Fibroblast of villous mesenchyme (primary cell): ENCODE measurements at regions not wholly inside any gene's neighbourhood (a gene's known extent, or its start where the extent isn't known, plus 50 kb on each side); places are given as distances from the start of the nearest gene placed in this dataset.
"Not testable (repeated sequence)": the region's sequence is repeated elsewhere in the genome, so short reads cannot be mapped to it uniquely, and the experiment has no call there.

Source experiments
- DNase-seq: peaks from one replicate; pipeline ENCODE4 v3.0.0-alpha.2; 2010; ENCODE audit warnings: low read depth
- H3K4me3 ChIP-seq: 2 replicates; pipeline ENCODE4 v1.5.1; 2011; ENCODE audit warnings: low read depth, mild to moderate bottlenecking, low read length
- TF ChIP-seq, protein P1 (sequence below): IDR thresholded peaks from 2 replicates; pipeline ENCODE4 v1.5.1; 2012; ENCODE audit warnings: low read depth, mild to moderate bottlenecking, low read length; ENCODE audit not compliant: insufficient read depth

DNA sequence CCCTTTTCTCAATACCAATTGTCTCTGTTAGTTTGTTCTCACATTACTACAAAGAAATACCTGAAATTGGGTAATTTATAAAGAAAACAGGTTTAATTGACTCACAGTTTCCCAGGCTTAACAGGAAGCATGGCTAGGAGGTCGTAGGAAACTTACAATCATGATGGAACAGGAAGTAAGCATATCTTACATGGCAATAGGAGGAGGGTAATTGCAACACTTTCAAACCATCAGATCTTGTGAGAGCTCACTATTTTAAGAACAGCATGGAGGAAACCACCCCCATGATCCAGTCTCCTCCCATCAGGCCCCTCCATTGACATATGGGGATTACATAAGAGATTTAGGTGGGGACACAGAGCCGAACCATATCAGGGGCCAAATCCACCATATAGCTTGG is 1210.1 kb upstream of the SPRY2 start:
- H3K4me3 ChIP-seq, result no peak overlapping the region
- TF ChIP-seq, protein P1, sequence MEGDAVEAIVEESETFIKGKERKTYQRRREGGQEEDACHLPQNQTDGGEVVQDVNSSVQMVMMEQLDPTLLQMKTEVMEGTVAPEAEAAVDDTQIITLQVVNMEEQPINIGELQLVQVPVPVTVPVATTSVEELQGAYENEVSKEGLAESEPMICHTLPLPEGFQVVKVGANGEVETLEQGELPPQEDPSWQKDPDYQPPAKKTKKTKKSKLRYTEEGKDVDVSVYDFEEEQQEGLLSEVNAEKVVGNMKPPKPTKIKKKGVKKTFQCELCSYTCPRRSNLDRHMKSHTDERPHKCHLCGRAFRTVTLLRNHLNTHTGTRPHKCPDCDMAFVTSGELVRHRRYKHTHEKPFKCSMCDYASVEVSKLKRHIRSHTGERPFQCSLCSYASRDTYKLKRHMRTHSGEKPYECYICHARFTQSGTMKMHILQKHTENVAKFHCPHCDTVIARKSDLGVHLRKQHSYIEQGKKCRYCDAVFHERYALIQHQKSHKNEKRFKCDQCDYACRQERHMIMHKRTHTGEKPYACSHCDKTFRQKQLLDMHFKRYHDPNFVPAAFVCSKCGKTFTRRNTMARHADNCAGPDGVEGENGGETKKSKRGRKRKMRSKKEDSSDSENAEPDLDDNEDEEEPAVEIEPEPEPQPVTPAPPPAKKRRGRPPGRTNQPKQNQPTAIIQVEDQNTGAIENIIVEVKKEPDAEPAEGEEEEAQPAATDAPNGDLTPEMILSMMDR, result no peak
- DNase-seq, result no peak

DNA sequence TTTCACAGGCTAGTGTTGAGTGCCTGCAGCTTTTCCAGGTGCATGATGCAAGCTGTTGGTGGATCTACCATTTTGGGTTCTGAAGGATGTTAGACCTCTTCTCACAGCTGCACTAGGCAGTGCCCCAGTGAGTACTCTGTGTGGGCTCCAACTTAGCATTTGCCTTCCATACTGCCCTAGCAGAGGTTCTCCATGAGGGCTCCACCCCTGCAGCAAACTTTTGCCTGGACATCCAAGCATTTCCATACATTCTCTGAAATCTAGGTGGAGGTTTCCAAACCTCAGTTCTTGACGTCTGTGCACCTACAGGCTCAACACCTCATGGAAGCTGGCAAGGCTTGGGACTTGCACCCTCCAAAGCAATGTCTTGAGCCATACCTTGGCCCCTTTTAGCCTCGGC is 1205.4 kb upstream of the SPRY2 start:
- DNase-seq, H3K4me3 ChIP-seq: not testable (repeated sequence)

DNA sequence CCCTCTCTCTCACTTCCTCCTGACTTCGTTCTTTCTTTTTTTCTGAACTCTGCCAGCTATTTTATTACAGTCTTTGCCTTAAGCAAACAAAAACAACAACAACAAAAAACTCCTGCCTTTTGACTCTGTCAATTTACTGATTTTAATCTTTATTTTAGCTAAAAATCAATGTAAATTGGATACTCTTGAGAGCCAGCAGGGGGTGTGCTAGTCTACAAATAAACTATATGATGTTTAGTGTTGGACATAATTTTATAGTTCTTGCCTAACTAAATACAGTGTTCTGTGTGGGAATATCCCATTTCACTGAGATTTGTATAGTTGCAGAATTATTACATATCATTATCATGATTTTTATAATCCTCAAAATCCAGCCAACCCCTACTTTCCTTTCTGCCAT is 1199.9 kb upstream of the SPRY2 start:
- no peak overlapping the region for H3K4me3 ChIP-seq
- no peak for DNase-seq
- TF ChIP-seq, protein P1, result no peak

DNA sequence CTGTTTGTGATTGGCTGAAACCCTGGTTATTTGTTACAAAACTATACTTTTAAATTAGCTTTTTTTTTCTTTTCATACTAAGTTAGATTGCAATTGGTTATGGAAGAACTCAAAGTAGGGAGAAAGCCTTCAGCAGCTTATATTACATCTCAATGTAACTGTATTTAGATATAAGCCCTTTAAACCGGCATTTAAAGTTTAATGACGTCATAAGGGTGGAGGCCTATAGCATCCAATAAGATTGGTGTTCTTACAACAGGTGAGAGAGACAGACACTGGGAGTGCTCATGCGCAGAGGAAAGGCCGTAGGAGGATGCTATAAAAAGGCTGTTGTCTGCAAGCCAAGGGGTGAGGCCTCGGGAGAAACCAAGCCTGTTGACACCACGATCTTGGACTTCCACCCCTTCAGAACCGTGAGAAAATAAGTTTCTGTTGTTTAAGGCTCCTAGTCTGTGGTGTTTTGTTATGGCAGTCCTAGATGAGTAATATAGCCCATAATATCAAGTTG is 1198.8 kb upstream of the SPRY2 start:
- no peak for DNase-seq
- TF ChIP-seq, protein P1, result no peak
- H3K4me3 ChIP-seq, result no peak overlapping the region

DNA sequence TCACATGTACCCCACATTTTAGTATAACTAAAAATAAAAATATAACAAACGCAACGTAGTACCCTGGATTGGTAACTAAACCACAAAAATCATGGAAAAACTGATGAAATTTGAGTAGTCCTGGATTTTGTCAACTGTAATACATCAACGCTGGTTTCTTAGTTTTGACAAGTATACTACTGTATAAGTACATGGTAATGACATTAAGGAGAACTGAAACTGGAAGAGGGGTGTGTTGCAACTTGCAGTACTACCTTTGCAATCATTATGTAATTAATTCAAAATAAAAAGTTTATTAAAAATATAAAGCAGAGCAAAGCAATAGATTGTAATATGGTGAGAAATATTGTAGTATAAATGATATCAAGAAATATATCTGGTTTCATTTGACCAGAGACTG is 1158.0 kb upstream of the SPRY2 start:
- H3K4me3 ChIP-seq, result no peak overlapping the region
- no peak for DNase-seq
- TF ChIP-seq, protein P1, result no peak

DNA sequence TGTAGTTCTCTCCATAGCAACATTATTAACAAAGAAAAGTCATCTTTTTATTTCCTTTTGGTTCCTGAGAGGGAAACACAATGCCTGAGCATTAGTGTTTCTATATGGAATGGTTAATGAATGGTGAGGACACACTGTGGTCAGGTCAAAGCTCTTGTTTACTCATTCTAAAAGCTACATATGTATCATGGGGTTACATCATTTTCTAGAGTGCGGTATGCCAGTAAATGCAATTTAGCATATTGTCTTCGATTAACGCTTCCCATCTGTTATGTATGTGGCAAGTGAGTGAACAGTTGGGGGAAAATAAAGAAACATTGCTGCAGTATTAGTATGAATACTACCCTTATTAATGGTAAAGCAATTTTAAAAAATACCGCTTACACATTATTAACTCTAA is 1152.2 kb upstream of the SPRY2 start:
- DNase-seq, result no peak
- no peak overlapping the region for H3K4me3 ChIP-seq
- TF ChIP-seq, protein P1, result no peak

DNA sequence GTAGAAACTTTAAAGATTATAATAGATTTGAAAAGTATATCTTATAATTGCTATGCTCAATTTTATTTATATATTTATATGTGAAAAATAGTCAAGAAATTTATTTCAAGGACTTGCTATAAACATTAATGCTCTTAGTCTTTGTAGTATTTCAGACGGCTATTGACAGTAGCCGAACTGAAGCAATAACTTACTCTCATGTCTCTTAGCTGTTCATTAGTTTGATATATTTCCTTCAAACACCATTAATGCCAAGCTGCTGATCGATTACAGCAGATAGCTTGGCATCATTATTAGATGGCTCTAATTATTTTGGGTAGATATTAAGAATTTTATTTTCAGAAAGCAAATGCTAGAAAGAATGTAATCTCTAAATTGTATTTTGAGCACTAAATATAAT is 1151.5 kb upstream of the SPRY2 start:
- no peak overlapping the region for H3K4me3 ChIP-seq
- TF ChIP-seq, protein P1, result no peak
- DNase-seq, result no peak
